Neural progenitor cell (in vitro differentiated cells): ENCODE measurements at regions not wholly inside any gene's neighbourhood (a gene's known extent, or its start where the extent isn't known, plus 50 kb on each side); places are given as distances from the start of the nearest gene placed in this dataset.

Experiments used
- CTCF ChIP-seq: fragments of 200-600 bp; sonication (generic); IDR thresholded peaks from 2 replicates; pipeline ENCODE4 v1.5.1; 2017; ENCODE audit warnings: antibody characterized with exemption, mild to moderate bottlenecking
- EZH2 ChIP-seq: fragments of 200-600 bp; sonication (generic); IDR thresholded peaks from 2 replicates; pipeline ENCODE4 v1.6.1; 2017; ENCODE audit warnings: antibody characterized with exemption, mild to moderate bottlenecking, moderate library complexity

GRCh38 chr5:158492841-158493242 is 606.9 kb downstream of the EBF1 start:
- no peak for TF ChIP-seq EZH2
- no peak for TF ChIP-seq CTCF
